WERI-Rb-1 (cell line): ENCODE measurements at regions not wholly inside any gene's neighbourhood (a gene's known extent, or its start where the extent isn't known, plus 50 kb on each side); places are given as distances from the start of the nearest gene placed in this dataset.

Experiments
- DNase-seq: peaks from one replicate; pipeline ENCODE4 v3.0.0-alpha.2; 2020
- H3K27ac ChIP-seq: fragments of 250-450 bp; sonication (Bioruptor Pico); 2 replicates; pipeline ENCODE4 v1.5.1; 2020; ENCODE audit warnings: mild to moderate bottlenecking, moderate library complexity
- H3K27me3 ChIP-seq: fragments of 250-450 bp; sonication (Bioruptor Pico); 2 replicates; pipeline ENCODE4 v1.5.1; 2021; ENCODE audit warnings: mild to moderate bottlenecking, low read depth, moderate library complexity; ENCODE audit not compliant: insufficient read depth, severe bottlenecking
- H3K36me3 ChIP-seq: fragments of 250-450 bp; sonication (Bioruptor Pico); 2 replicates; pipeline ENCODE4 v1.5.1; 2020; ENCODE audit warnings: mild to moderate bottlenecking, moderate library complexity
- H3K4me3 ChIP-seq: 2 replicates; pipeline ENCODE4 v1.5.1; 2011; ENCODE audit warnings: low read depth, mild to moderate bottlenecking, control low read depth, low read length
- H3K9me3 ChIP-seq: fragments of 250-450 bp; sonication (Bioruptor Pico); 2 replicates; pipeline ENCODE4 v1.5.1; 2021; ENCODE audit warnings: mild to moderate bottlenecking, moderate library complexity; ENCODE audit not compliant: severe bottlenecking
- TF ChIP-seq, protein P1 (sequence below): IDR thresholded peaks from 2 replicates; pipeline ENCODE4 v1.5.1; 2011; ENCODE audit warnings: low read depth, mild to moderate bottlenecking, control low read depth, inconsistent platforms, low read length

DNA sequence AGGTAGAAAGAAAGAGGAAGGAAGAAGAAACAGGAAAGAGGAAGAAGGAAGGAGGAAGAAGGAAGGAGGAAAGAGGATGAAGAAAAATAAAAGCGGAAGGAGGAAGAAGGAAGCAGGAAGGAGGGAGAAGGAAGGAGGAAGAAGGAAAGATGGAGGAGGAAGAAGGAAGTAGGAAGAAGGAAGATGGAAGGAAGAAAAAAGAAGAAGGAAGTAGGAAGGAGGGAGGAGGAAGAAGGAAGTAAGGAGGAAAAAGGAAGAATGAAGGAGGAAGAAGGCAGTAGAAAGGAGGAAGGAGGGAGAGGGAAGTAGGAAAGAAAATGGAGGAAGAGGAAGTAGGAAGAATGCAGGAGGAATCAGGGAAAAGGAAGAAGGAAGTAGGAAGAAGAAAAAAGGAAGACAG lies 191.1 kb upstream of the TBL1X start:
- Histone ChIP-seq H3K27me3 (no peaks in the 10 kb centered on the region), H3K4me3 (no peak overlapping the region), H3K27ac (no peak overlapping the region), H3K36me3 (no peaks in the 10 kb centered on the region), H3K9me3 (no peaks in the 10 kb centered on the region)
- TF ChIP-seq, protein P1, sequence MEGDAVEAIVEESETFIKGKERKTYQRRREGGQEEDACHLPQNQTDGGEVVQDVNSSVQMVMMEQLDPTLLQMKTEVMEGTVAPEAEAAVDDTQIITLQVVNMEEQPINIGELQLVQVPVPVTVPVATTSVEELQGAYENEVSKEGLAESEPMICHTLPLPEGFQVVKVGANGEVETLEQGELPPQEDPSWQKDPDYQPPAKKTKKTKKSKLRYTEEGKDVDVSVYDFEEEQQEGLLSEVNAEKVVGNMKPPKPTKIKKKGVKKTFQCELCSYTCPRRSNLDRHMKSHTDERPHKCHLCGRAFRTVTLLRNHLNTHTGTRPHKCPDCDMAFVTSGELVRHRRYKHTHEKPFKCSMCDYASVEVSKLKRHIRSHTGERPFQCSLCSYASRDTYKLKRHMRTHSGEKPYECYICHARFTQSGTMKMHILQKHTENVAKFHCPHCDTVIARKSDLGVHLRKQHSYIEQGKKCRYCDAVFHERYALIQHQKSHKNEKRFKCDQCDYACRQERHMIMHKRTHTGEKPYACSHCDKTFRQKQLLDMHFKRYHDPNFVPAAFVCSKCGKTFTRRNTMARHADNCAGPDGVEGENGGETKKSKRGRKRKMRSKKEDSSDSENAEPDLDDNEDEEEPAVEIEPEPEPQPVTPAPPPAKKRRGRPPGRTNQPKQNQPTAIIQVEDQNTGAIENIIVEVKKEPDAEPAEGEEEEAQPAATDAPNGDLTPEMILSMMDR = no peak
- DNase-seq = no peak

DNA sequence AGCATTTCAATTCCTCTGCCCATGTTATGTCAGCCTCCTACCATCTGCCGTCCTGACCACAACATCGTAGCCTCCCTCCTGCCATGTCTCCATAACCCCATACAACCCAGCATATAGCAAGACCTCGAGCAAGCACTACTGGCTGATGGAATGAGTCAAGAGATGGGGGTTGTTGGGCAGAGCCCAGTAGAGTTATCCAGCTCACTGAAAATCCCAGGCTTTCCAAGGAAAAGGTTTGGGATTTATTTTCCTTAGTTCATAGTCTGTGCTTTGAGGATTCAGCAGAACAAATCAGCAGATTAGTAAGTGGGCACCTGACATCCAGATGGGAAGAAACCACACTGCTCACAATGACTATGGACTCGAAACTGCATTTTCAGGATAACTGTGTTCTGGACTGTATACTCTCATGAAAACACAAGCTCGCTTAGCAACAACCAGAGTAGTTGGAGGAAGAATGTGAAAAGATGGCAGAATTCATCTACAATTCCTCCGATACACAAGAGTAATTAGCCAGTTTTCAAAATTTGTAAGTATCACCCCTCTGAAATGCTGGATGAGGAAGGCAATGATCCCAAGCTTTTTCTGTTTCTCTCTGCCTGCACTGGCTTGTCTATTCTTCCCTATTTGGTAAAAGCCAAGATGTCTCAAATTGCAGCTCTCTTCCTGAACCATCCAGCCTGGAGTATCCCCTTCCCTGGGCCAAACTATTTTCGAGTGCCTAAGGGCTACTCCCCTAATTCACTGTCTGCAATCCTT lies 186.2 kb upstream of the TBL1X start:
- TF ChIP-seq, protein P1 = no peak
- Histone ChIP-seq H3K36me3 (no peaks in the 10 kb centered on the region), H3K4me3 (no peak overlapping the region), H3K27me3 (peaks cover 10% of the 10 kb centered on the region), H3K9me3 (no peaks in the 10 kb centered on the region), H3K27ac (no peak overlapping the region)
- no peak for DNase-seq

DNA sequence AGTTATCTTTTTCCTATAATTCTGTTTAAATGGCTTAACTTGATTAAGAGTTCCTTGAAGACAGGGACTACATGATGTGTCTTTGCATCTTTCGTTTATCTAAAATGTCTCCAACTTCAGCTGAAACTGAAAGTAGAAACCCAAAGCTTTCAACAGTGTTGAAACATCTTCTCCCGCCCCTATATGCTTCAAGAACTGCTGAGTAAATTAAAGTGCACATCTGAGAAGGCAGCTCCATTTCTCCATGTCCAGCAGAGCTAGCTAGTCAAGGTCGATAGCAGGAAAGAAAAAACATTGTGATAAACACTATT lies 185.7 kb upstream of the TBL1X start:
- H3K9me3 ChIP-seq = no peaks in the 10 kb centered on the region
- DNase-seq = no peak
- no peak overlapping the region for H3K4me3 ChIP-seq
- H3K36me3 ChIP-seq = no peaks in the 10 kb centered on the region
- peaks cover 10% of the 10 kb centered on the region for H3K27me3 ChIP-seq
- TF ChIP-seq, protein P1 = no peak
- no peak overlapping the region for H3K27ac ChIP-seq

DNA sequence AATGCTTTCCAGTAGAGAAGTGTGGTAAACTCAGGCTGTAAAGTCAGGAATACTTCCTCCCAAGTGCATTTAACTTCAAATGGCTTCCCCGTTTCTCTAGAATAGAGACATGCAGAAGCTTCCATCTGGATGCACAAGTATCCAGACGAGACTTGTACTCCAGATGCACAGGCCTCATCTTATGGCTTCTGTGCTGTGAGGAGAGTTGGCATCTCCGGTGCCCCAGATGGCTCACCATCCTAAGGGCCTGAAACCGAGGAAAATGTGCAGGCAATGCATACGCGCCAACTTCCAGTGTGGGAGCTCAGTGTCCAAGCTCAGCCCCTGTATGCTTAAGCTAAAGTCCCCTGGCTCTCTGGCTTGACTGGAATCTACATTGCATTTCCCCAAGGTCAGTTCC lies 184.0 kb upstream of the TBL1X start:
- TF ChIP-seq, protein P1 = no peak
- no peak for DNase-seq
- Histone ChIP-seq H3K36me3 (no peaks in the 10 kb centered on the region), H3K27ac (no peak overlapping the region), H3K4me3 (no peak overlapping the region), H3K9me3 (no peaks in the 10 kb centered on the region), H3K27me3 (peaks cover 10% of the 10 kb centered on the region)

DNA sequence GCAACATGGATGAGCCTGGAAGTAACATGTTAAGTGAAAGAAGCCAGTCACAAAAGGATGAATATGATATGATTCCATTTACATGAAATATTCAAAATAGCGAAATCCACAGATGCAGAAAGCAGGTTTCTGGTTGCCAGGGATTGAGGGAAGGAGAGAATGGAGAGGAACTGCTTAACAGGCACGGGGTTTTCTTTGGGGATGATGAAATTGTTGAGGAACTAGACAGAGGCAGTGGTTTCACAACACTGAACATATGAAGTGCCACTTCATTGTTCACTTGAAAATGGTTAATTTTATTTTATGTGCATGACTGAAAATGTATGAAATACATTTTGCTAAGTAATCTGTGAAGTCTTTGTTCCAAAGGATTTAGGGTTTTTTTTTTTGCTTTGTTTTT lies 182.5 kb upstream of the TBL1X start:
- Histone ChIP-seq H3K36me3 (no peaks in the 10 kb centered on the region), H3K9me3 (no peaks in the 10 kb centered on the region), H3K4me3 (no peak overlapping the region), H3K27me3 (peaks cover 10% of the 10 kb centered on the region), H3K27ac (no peak overlapping the region)
- DNase-seq = no peak
- TF ChIP-seq, protein P1 = no peak

DNA sequence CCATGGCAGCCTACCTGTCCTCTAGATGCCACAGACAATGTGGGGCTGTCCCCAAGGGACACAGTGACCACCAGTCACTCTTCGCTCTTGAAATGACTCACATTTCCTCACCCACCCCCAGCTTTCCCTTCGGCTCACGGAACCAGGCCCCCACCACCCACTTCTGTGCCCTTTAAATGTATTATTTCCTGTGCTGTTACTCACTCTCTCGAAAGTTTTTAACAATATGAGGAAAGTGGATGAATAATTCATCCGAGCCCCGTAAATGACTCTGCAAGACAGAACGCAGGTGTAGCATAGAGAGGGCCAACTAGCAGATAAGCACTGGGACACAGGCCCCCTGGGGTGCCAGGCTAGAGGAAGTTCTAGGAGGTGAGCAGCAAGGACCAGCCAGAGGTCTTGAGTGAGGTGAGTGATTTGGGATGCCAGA lies 179.5 kb upstream of the TBL1X start:
- H3K27me3 ChIP-seq = peaks cover 23% of the 10 kb centered on the region
- no peaks in the 10 kb centered on the region for H3K9me3 ChIP-seq
- H3K27ac ChIP-seq = no peak overlapping the region
- no peak for DNase-seq
- H3K4me3 ChIP-seq = no peak overlapping the region
- H3K36me3 ChIP-seq = no peaks in the 10 kb centered on the region
- TF ChIP-seq, protein P1 = no peak
